KBM-7 (cell line): ENCODE measurements at regions not wholly inside any gene's neighbourhood (a gene's known extent, or its start where the extent isn't known, plus 50 kb on each side); places are given as distances from the start of the nearest gene placed in this dataset.
A peak's percentile ranks its signal among the peaks of the same experiment; 100 is the strongest.
"Not testable (repeated sequence)": the region's sequence is repeated elsewhere in the genome, so short reads cannot be mapped to it uniquely, and the experiment has no call there.

Source experiments
- DNase-seq: peaks from one replicate; pipeline ENCODE4 v3.0.0-alpha.2; 2015
- in situ Hi-C: fragments of 300-500 bp; cut with MboI; formaldehyde crosslinking; loops from 2 replicates; pipeline ENCODE4 v1.14.3; 2020; ENCODE audit warnings: low sequenced_read_pairs, low pct_unique_long_range_greater_than_20kb, mixed read lengths

GRCh38 chr2:187658952-187659525 is 104.8 kb upstream of the TFPI start:
- peak; percentile 1 for DNase-seq
- in situ Hi-C loops: no loop called here

- in situ Hi-C loops, DNase-seq: not testable (repeated sequence)
Measured at GRCh38 chr2:187676050-187676449, 121.8 kb upstream of the TFPI start.

- no peak for DNase-seq
- in situ Hi-C loops: no loop called here
Measured at GRCh38 chr2:187679454-187679853, 125.2 kb upstream of the TFPI start.

DNA sequence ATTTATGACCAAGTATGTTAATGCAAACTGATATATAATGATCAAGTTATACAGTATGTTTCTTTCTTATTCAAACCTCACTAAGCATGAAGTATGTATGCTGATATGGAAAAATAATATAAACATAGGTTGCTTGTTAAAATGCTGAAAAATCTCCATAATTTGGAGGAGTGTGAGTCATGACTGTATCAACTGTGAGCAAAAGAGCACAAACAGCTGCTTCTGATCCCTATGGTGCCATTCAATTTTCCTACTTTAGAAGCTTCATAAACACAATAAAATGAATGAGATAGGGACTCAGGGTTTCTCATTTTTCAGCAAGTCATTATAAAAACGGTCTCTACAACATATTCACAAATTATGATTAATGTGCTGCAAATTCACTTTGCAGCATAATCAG is 129.9 kb upstream of the TFPI start:
- DNase-seq: no peak
- in situ Hi-C loops: no loop called here

DNA sequence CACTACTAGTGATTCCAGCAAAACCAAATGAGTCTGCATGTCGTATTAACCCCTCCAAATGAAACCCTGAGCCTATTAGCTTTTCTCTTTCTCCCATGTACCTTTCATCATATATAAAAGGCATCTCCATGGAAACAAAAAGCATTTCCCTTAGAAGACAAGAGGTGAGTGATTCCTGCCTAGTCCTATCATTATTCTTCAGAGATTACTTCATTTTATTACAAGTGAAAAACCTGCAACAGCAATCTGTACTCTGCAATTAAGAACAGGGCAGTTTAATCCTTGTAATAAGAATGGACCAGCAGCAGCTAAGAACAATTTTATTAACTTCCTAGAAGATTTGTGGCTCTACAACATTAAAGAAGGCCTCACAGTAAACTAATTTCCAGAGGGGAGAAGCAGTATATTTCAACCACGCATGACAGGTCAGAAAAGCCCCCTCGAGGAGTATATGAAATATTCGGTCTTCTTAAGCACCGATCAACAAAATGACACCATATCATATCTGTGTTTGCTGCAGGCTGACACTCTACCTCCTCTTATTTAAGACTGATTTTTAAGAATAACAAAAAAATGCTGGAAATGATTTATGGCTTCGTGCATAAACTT is 132.3 kb upstream of the TFPI start:
- no peak for DNase-seq
- in situ Hi-C loops: no loop called here

- in situ Hi-C loops: no loop called here
- DNase-seq: no peak
Measured at GRCh38 chr2:187687585-187687984, 133.3 kb upstream of the TFPI start.

GRCh38 chr2:187689372-187689771 is 135.1 kb upstream of the TFPI start:
- DNase-seq: no peak
- in situ Hi-C loops: no loop called here

DNA sequence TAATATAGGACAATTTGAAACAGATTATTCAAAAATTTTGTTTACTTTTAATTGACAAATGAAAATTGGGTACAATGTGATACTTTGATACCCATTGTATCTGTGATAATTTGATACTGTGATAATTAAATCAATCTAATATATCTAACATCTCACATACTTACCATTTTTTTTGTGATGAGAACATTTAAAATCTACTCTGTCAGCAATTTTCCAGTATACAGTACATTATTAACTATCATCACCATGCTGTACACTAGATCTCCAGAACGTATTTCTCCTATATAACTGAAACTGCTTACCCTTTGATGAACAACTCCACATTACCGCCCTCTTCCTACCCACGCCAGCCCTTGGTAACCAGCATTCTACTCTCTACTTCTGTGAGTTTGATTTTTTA is 139.7 kb upstream of the TFPI start:
- in situ Hi-C loops: no loop called here
- no peak for DNase-seq

GRCh38 chr2:187696644-187697043 is 142.4 kb upstream of the TFPI start:
- in situ Hi-C loops: not testable (repeated sequence)

DNA sequence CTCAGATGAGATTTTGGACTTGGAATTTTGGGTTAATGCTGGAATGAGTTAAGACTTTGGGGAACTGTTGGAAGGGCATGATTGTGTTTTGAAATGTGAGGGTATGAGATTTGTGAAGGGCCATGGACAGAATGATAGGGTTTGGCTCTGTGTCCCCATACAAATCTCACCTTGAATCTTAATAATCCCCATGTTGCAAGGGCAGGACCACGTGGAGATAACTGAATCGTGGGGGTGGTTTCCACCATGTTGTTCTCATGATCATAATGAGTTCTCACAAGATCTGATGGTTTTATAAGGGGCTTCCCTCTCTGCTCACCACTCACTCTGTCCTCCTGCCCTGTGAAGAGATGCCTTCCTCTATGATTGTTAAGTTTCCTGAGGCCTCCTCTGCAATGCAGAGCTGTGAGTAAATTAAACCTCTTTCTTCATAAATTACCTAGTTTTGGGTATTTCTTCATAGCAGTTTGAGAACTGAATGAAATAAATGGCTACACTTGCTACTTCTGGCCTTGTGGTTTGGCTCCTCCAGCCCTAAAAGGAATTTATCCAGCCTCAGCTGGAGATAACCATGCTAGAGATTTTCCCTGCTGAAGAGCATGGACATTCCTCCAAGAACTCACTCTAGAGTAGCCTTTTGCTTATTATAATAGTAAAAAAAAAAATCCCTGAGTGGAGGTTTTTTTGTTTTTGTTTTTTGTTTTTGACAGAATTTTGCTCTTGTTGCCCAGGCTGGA is 144.3 kb upstream of the TFPI start:
- DNase-seq: no peak
- in situ Hi-C loops: no loop called here

More at GRCh38 chr2:187696644-187697043, 142.4 kb upstream of the TFPI start:
- DNase-seq: not testable (repeated sequence)

DNA sequence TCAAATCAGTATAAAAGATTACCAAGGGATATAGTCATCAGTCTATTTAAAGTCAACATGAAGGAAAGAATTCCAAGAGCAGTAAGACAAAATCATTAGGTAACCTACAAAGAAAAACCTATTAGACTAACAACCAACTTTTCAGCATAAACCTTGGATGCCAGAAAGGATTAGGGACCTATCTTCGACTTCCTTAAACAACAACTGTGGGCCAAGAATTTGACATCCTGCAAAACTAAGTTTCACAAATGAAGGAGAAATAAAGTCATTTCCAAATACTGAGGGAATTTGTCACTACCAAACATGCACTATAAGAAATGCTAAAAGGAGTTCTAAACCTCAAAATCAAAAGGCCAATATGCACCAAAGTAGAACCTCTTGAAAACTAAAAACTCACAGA is 147.9 kb upstream of the TFPI start:
- in situ Hi-C loops: no loop called here
- DNase-seq: no peak

DNA sequence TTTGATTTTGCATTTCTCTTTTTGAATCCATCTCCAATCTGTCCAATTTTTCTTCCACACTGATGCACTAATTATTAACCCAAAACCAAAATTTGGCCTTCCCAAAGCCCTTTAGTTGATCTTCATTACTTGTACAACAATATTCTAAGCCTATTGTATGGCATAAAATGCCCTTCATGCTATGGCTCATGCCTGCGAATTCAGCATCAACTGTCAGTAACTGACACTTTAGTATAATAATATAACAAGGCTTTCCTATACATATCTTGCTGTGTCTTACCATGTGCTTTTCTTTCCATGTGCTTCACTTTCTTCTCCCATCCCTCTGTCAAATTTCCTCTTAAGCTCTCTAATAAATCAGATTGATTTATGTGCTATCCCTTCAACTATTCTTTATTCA is 154.0 kb upstream of the TFPI start:
- in situ Hi-C loops: no loop called here

GRCh38 chr2:187709065-187709464 is 154.8 kb upstream of the TFPI start:
- in situ Hi-C loops: no loop called here
- no peak for DNase-seq

More for the DNA sequence above, 154.0 kb upstream of the TFPI start:
- no peak for DNase-seq

DNA sequence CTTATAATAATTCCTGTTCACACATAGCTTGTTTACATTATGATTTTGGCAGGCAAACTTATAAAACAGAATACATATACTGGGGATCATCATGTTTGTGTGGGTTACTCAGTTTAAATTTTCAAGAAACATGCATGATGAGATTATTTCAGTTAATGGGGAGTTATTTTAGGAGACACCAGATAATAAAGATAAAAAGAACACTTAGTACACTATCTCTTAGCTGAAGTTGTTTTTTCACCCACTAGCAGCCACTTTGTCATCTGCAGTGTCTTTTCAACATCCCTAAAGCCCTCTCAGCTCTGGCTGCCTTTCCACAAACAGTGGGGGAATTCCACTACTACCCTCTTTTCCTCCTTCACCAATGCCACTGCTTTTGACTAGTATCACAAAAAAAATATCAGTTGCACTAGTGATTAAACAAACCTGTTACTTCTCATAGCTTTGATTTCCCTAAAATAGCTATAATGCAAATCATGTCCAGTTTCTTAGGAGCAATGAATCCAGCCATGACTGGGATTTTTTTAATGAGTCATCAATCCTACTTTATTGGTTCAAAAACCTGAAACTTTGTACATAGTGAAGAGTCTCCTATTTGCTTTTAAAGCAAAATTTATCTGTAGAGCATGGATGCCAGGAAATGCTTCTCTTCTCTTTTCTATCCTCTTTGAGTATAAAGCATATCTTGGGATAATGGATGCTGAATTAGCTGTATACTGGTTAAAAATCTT is 156.7 kb upstream of the TFPI start:
- DNase-seq: no peak

GRCh38 chr2:187715590-187715989 is 161.4 kb upstream of the TFPI start:
- DNase-seq: no peak
- in situ Hi-C loops: no loop called here

More for the DNA sequence above, 156.7 kb upstream of the TFPI start:
- in situ Hi-C loops: no loop called here

DNA sequence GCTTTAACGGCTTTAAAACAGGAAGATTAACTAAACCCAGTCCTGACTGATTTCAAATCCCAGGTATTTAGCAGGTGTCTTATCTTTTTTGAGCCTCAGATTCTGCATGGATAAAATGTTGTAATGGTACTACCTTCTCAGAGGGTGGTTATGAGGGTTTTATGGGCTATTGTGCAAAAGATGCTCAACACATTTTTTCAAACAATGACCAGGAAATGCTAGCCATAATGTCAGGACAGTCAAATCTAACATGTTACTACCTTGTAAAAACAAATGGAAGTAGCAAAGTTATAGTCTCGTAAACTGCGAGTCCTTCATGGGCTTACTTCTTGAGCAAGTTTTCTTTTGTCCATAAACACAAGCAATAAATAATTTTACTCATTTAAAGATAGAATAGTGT is 162.1 kb upstream of the TFPI start:
- no peak for DNase-seq
- in situ Hi-C loops: no loop called here

DNA sequence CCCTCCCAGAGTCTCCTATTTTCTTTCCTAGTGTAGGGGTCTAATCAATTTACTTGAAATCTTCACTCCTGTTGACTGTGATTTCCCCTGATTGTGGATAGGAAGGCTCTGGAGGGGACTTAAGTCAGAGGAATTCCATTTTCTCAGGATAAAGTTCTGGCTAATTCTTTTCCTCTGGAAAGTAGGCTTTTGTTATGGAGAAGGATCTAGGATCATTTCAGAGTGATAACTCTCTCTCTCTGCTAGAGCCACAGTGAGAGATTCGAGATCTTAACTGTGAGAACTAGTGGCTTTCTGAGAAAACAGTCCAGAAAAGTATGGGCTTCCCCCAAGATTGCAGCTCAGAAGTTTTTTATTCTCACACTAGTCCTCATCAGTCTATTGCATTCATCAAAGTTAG is 163.9 kb upstream of the TFPI start:
- in situ Hi-C loops: no loop called here
- no peak for DNase-seq

DNA sequence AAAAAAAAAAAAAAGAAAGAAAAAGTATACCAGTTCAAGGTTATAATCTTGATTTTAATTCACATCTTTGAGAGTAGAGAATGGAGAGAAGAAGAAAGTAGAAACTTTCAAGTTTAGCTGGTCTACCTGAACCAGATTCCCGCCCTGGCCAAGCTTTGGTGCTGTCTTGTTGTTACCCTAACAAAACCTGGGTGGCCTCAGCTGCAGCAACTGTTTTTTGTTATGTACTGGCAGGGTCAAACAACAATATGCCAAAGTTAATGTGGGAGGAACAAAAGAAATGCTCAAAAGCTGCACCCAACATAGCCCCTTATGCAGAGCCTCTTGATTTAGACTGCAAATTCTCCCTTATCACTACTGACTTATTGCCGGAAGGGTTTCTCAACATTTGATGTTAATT is 165.3 kb upstream of the TFPI start:
- no peak for DNase-seq
- in situ Hi-C loops: no loop called here

GRCh38 chr2:187748958-187749357 is 194.7 kb upstream of the TFPI start:
- in situ Hi-C loops: no loop called here
- DNase-seq: no peak

DNA sequence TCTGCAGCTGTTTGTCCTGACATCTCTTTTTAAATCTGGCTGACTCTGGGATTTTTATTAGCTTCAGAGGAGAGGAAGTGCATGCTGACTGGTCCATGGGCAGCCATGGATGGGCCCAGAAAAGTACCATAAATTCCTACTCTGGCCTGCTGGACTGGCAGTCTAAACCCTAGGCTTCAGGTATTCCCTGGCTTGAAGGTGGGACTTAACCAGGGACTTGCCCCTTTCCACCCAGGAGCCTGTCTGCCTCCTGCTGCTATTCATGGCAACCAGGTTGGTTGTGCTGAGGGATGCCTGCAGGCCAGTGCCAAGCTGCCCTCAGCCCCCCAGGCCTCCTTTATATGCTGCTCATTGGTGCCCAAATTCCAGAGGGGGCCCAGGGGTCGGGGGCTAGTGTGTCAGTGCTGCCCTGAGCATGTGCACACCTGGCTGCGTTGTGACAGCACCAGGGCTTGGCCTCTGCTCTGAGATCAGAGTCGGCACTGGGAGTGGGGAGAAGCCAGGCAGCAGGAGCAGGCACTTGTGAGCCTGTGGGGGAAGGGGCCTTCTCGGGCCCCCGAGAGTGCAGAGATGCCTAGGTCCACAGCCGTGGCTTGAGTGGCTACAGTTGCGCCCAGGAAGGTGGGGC is 195.7 kb upstream of the TFPI start:
- in situ Hi-C loops: no loop called here
- DNase-seq: no peak
